ENCODE measurements at regions not wholly inside any gene's neighbourhood (a gene's known extent, or its start where the extent isn't known, plus 50 kb on each side); places are given as distances from the start of the nearest gene placed in this dataset.

- Histone ChIP-seq H3K4me1 (no peaks in the 10 kb centered on the region), H3K9me3 (no peaks in the 10 kb centered on the region), H3K27me3 (no peaks in the 10 kb centered on the region), H3K4me3 (no peak overlapping the region), H3K36me3 (no peaks in the 10 kb centered on the region), H3K27ac (no peak overlapping the region)
- TF ChIP-seq CTCF (IDR thresholded peaks at IDR 0.05) (no peak), POLR2A (IDR thresholded peaks at IDR 0.05) (no peak), POLR2AphosphoS5 (IDR thresholded peaks at IDR 0.05; ENCODE audit: insufficient read depth in 1 of 2, low read depth in 1 of 2) (no peak)
- DNase-seq (ENCODE audit: extremely low spot score in 2 of 2): no peak
- intact Hi-C loops (cut with DNase I): no loop called here
Measured at GRCh38 chr20:54746796-54747195, 271.4 kb downstream of the DOK5 start.

GRCh38 chr20:54745780-54746179, 270.4 kb downstream of the DOK5 start:
- Histone ChIP-seq H3K4me1 (no peaks in the 10 kb centered on the region), H3K27me3 (no peaks in the 10 kb centered on the region), H3K9me3 (no peaks in the 10 kb centered on the region), H3K27ac (no peak overlapping the region), H3K4me3 (no peak overlapping the region), H3K36me3 (no peaks in the 10 kb centered on the region)
- no peak for DNase-seq (ENCODE audit: extremely low spot score in 2 of 2)
- TF ChIP-seq POLR2AphosphoS5 (IDR thresholded peaks at IDR 0.05; ENCODE audit: insufficient read depth in 1 of 2, low read depth in 1 of 2) (no peak), CTCF (IDR thresholded peaks at IDR 0.05) (no peak), POLR2A (IDR thresholded peaks at IDR 0.05) (no peak)
- intact Hi-C loops (cut with DNase I): no loop called here

- DNase-seq (ENCODE audit: extremely low spot score in 2 of 2): no peak
- Histone ChIP-seq H3K27ac (no peak overlapping the region), H3K9me3 (no peaks in the 10 kb centered on the region), H3K36me3 (no peaks in the 10 kb centered on the region), H3K4me3 (no peak overlapping the region), H3K4me1 (no peaks in the 10 kb centered on the region), H3K27me3 (no peaks in the 10 kb centered on the region)
- intact Hi-C loops (cut with DNase I): no loop called here
- TF ChIP-seq POLR2AphosphoS5 (IDR thresholded peaks at IDR 0.05; ENCODE audit: insufficient read depth in 1 of 2, low read depth in 1 of 2): no peak
Measured at GRCh38 chr20:54744097-54744496, 268.7 kb downstream of the DOK5 start.

- Histone ChIP-seq H3K36me3 (no peaks in the 10 kb centered on the region), H3K27me3 (no peaks in the 10 kb centered on the region), H3K4me3 (no peak overlapping the region), H3K4me1 (no peaks in the 10 kb centered on the region), H3K27ac (no peak overlapping the region), H3K9me3 (no peaks in the 10 kb centered on the region)
- no peak for TF ChIP-seq POLR2AphosphoS5 (IDR thresholded peaks at IDR 0.05; ENCODE audit: insufficient read depth in 1 of 2, low read depth in 1 of 2)
- no peak for TF ChIP-seq CTCF (IDR thresholded peaks at IDR 0.05)
- no peak for TF ChIP-seq POLR2A (IDR thresholded peaks at IDR 0.05)
- no peak for DNase-seq (ENCODE audit: extremely low spot score in 2 of 2)
- intact Hi-C loops (cut with DNase I): no loop called here
Measured at GRCh38 chr20:54742193-54742592, 266.8 kb downstream of the DOK5 start.

- Histone ChIP-seq H3K27me3 (no peaks in the 10 kb centered on the region), H3K4me3 (no peak overlapping the region), H3K4me1 (no peaks in the 10 kb centered on the region), H3K9me3 (no peaks in the 10 kb centered on the region), H3K36me3 (no peaks in the 10 kb centered on the region), H3K27ac (no peak overlapping the region)
- intact Hi-C loops (cut with DNase I): no loop called here
- DNase-seq (ENCODE audit: extremely low spot score in 2 of 2): no peak
- no peak for TF ChIP-seq POLR2AphosphoS5 (IDR thresholded peaks at IDR 0.05; ENCODE audit: insufficient read depth in 1 of 2, low read depth in 1 of 2)
- TF ChIP-seq POLR2A (IDR thresholded peaks at IDR 0.05): no peak
Measured at GRCh38 chr20:54736421-54736820, 261.0 kb downstream of the DOK5 start.

GRCh38 chr20:54733687-54734086, 258.3 kb downstream of the DOK5 start:
- H3K27ac ChIP-seq: no peak overlapping the region
- no peaks in the 10 kb centered on the region for H3K36me3 ChIP-seq
- H3K4me3 ChIP-seq: no peak overlapping the region
- intact Hi-C loops (cut with DNase I): no loop called here
- DNase-seq (ENCODE audit: extremely low spot score in 2 of 2): no peak
- H3K4me1 ChIP-seq: no peaks in the 10 kb centered on the region
- TF ChIP-seq POLR2A (IDR thresholded peaks at IDR 0.05) (no peak), POLR2AphosphoS5 (IDR thresholded peaks at IDR 0.05; ENCODE audit: insufficient read depth in 1 of 2, low read depth in 1 of 2) (no peak), CTCF (IDR thresholded peaks at IDR 0.05) (no peak)
- H3K27me3 ChIP-seq: no peaks in the 10 kb centered on the region
- no peaks in the 10 kb centered on the region for H3K9me3 ChIP-seq

Data from vagina (tissue), 2 donors.